ENCODE measurements at regions not wholly inside any gene's neighbourhood (a gene's known extent, or its start where the extent isn't known, plus 50 kb on each side); places are given as distances from the start of the nearest gene placed in this dataset.
A peak's percentile ranks its signal among the peaks of the same experiment; 100 is the strongest.

GRCh38 chr6:105744815-105745214, 341.3 kb upstream of the PRDM1 start:
- no peak for TF ChIP-seq CTCF (IDR thresholded peaks at IDR 0.05; ENCODE audit: extremely low read depth, missing control alignments)
- no peak for DNase-seq (ENCODE audit: low spot score)

GRCh38 chr6:105740946-105741645, 338.2 kb upstream of the PREP start:
- TF ChIP-seq CTCF (IDR thresholded peaks at IDR 0.05; ENCODE audit: extremely low read depth, missing control alignments), result no peak
- no peak for DNase-seq (ENCODE audit: low spot score)

- no peak for TF ChIP-seq CTCF (IDR thresholded peaks at IDR 0.05; ENCODE audit: extremely low read depth, missing control alignments)
Measured at GRCh38 chr6:105739764-105740163, 336.9 kb upstream of the PREP start.

GRCh38 chr6:105733556-105734162, 330.8 kb upstream of the PREP start:
- peak; percentile 35 for TF ChIP-seq CTCF (IDR thresholded peaks at IDR 0.05; ENCODE audit: extremely low read depth, missing control alignments)
- DNase-seq (ENCODE audit: low spot score), result no peak

More at GRCh38 chr6:105739764-105740163, 336.9 kb upstream of the PREP start:
- no peak for DNase-seq (ENCODE audit: low spot score)

GRCh38 chr6:105728995-105729394, 326.1 kb upstream of the PREP start:
- no peak for TF ChIP-seq CTCF (IDR thresholded peaks at IDR 0.05; ENCODE audit: extremely low read depth, missing control alignments)
- no peak for DNase-seq (ENCODE audit: low spot score)

GRCh38 chr6:105726902-105727655, 324.2 kb upstream of the PREP start:
- TF ChIP-seq CTCF (IDR thresholded peaks at IDR 0.05; ENCODE audit: extremely low read depth, missing control alignments), result no peak
- DNase-seq (ENCODE audit: low spot score), result no peak

- no peak for TF ChIP-seq CTCF (IDR thresholded peaks at IDR 0.05; ENCODE audit: extremely low read depth, missing control alignments)
Measured at GRCh38 chr6:105714846-105715245, 312.0 kb upstream of the PREP start.

More at GRCh38 chr6:105714846-105715245, 312.0 kb upstream of the PREP start:
- DNase-seq (ENCODE audit: low spot score), result no peak
